HG02981 (cell line): ENCODE measurements at regions not wholly inside any gene's neighbourhood (a gene's known extent, or its start where the extent isn't known, plus 50 kb on each side); places are given as distances from the start of the nearest gene placed in this dataset.

Source experiments
- ATAC-seq: cut with Tn5 transposase; IDR thresholded peaks from one replicate; pipeline ENCODE4 v1.9.1; 2021; ENCODE audit warnings: mild to moderate bottlenecking, moderate library complexity; ENCODE audit not compliant: unreplicated experiment

- ATAC-seq, result no peak
These were observed 50.5 kb upstream of the ZBED5 start for GRCh38 chr11:10908215-10908951.
